ENCODE measurements at regions not wholly inside any gene's neighbourhood (a gene's known extent, or its start where the extent isn't known, plus 50 kb on each side); places are given as distances from the start of the nearest gene placed in this dataset.

GRCh38 chr11:26070714-26071380 is 261.1 kb upstream of the ANO3 start:
- TF ChIP-seq TAF1 (IDR thresholded peaks at IDR 0.05; ENCODE audit: borderline replicate concordance, low read depth, low read length) (no peak), POLR2A (IDR thresholded peaks at IDR 0.05; ENCODE audit: low read depth, low read length) (no peak), POLR2AphosphoS5 (IDR thresholded peaks at IDR 0.05; ENCODE audit: low read depth, low read length) (no peak)
- peak; percentile 38 for FAIRE-seq
- no peak for DNase-seq (ENCODE audit: insufficient read length)

GRCh38 chr11:26072614-26073153 is 259.2 kb upstream of the ANO3 start:
- FAIRE-seq (peak; percentile 67), DNase-seq (ENCODE audit: insufficient read length) (no peak)
- TF ChIP-seq TAF1 (IDR thresholded peaks at IDR 0.05; ENCODE audit: borderline replicate concordance, low read depth, low read length): no peak
- TF ChIP-seq POLR2AphosphoS5 (IDR thresholded peaks at IDR 0.05; ENCODE audit: low read depth, low read length): no peak
- no peak for TF ChIP-seq POLR2A (IDR thresholded peaks at IDR 0.05; ENCODE audit: low read depth, low read length)

GRCh38 chr11:26073646-26074045 is 258.3 kb upstream of the ANO3 start:
- no peak for TF ChIP-seq POLR2AphosphoS5 (IDR thresholded peaks at IDR 0.05; ENCODE audit: low read depth, low read length)
- FAIRE-seq (no peak), DNase-seq (ENCODE audit: insufficient read length) (no peak)

- FAIRE-seq (no peak), DNase-seq (ENCODE audit: insufficient read length) (no peak)
- TF ChIP-seq TAF1 (IDR thresholded peaks at IDR 0.05; ENCODE audit: borderline replicate concordance, low read depth, low read length) (no peak), POLR2A (IDR thresholded peaks at IDR 0.05; ENCODE audit: low read depth, low read length) (no peak), POLR2AphosphoS5 (IDR thresholded peaks at IDR 0.05; ENCODE audit: low read depth, low read length) (no peak)
Observed at GRCh38 chr11:26076233-26076990, 255.5 kb upstream of the ANO3 start.

- DNase-seq (ENCODE audit: insufficient read length): no peak
- TF ChIP-seq POLR2A (IDR thresholded peaks at IDR 0.05; ENCODE audit: low read depth, low read length) (no peak), TAF1 (IDR thresholded peaks at IDR 0.05; ENCODE audit: borderline replicate concordance, low read depth, low read length) (no peak), POLR2AphosphoS5 (IDR thresholded peaks at IDR 0.05; ENCODE audit: low read depth, low read length) (no peak)
- FAIRE-seq: no peak
Observed at GRCh38 chr11:26078231-26078821, 253.6 kb upstream of the ANO3 start.

- DNase-seq (ENCODE audit: insufficient read length) (no peak), FAIRE-seq (no peak)
- TF ChIP-seq POLR2AphosphoS5 (IDR thresholded peaks at IDR 0.05; ENCODE audit: low read depth, low read length) (no peak), TAF1 (IDR thresholded peaks at IDR 0.05; ENCODE audit: borderline replicate concordance, low read depth, low read length) (no peak), POLR2A (IDR thresholded peaks at IDR 0.05; ENCODE audit: low read depth, low read length) (no peak)
Observed at GRCh38 chr11:26084313-26084712, 247.6 kb upstream of the ANO3 start.

- DNase-seq (ENCODE audit: insufficient read length) (no peak), FAIRE-seq (peak; percentile 36)
- no peak for TF ChIP-seq POLR2A (IDR thresholded peaks at IDR 0.05; ENCODE audit: low read depth, low read length)
- TF ChIP-seq POLR2AphosphoS5 (IDR thresholded peaks at IDR 0.05; ENCODE audit: low read depth, low read length): no peak
- no peak for TF ChIP-seq TAF1 (IDR thresholded peaks at IDR 0.05; ENCODE audit: borderline replicate concordance, low read depth, low read length)
Observed at GRCh38 chr11:26086028-26086427, 245.9 kb upstream of the ANO3 start.

- DNase-seq (ENCODE audit: insufficient read length) (no peak), FAIRE-seq (peak; percentile 96)
- TF ChIP-seq POLR2AphosphoS5 (IDR thresholded peaks at IDR 0.05; ENCODE audit: low read depth, low read length) (no peak), TAF1 (IDR thresholded peaks at IDR 0.05; ENCODE audit: borderline replicate concordance, low read depth, low read length) (no peak), POLR2A (IDR thresholded peaks at IDR 0.05; ENCODE audit: low read depth, low read length) (0 out of 2 replicates have a peak, but pooled peaks have one; percentile 28)
Observed at GRCh38 chr11:26087120-26087935, 244.6 kb upstream of the ANO3 start.

GRCh38 chr11:26088391-26088790 is 243.5 kb upstream of the ANO3 start:
- FAIRE-seq (peak; percentile 82), DNase-seq (ENCODE audit: insufficient read length) (no peak)
- TF ChIP-seq TAF1 (IDR thresholded peaks at IDR 0.05; ENCODE audit: borderline replicate concordance, low read depth, low read length) (no peak), POLR2AphosphoS5 (IDR thresholded peaks at IDR 0.05; ENCODE audit: low read depth, low read length) (no peak), POLR2A (IDR thresholded peaks at IDR 0.05; ENCODE audit: low read depth, low read length) (no peak)

GRCh38 chr11:26090651-26091050 is 241.3 kb upstream of the ANO3 start:
- DNase-seq (ENCODE audit: insufficient read length) (no peak), FAIRE-seq (no peak)
- TF ChIP-seq TAF1 (IDR thresholded peaks at IDR 0.05; ENCODE audit: borderline replicate concordance, low read depth, low read length) (no peak), POLR2AphosphoS5 (IDR thresholded peaks at IDR 0.05; ENCODE audit: low read depth, low read length) (no peak), POLR2A (IDR thresholded peaks at IDR 0.05; ENCODE audit: low read depth, low read length) (no peak)

GRCh38 chr11:26093206-26093605 is 238.7 kb upstream of the ANO3 start:
- FAIRE-seq (no peak), DNase-seq (ENCODE audit: insufficient read length) (no peak)
- TF ChIP-seq POLR2A (IDR thresholded peaks at IDR 0.05; ENCODE audit: low read depth, low read length) (no peak), POLR2AphosphoS5 (IDR thresholded peaks at IDR 0.05; ENCODE audit: low read depth, low read length) (no peak)
